ENCODE measurements at regions not wholly inside any gene's neighbourhood (a gene's known extent, or its start where the extent isn't known, plus 50 kb on each side); places are given as distances from the start of the nearest gene placed in this dataset.

DNA sequence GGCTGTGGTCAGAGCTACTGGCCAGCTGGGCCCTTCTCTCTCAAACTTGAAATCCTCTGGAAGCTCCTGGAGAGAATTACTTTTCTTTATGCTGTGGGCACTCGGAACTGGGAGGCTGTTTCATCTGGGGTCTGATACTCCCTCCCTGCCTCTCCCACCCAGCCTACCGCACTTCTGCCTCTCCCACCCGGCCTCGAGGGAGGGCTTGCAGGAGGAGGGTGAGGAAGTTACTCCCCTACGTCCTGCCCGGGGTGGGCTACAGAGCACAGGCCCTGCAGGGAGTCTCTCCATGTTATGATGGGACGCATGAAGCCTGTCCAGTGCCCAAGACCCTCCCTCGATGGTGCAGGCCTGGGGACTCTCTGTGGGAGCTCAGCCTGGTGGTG is 584.6 kb upstream of the MKI67 start:
- Mint-ChIP-seq H3K4me3 (no peak overlapping the region), H3K27me3 (peaks cover 10% of the 10 kb centered on the region), H3K4me1 (no peaks in the 10 kb centered on the region), H3K9me3 (no peaks in the 10 kb centered on the region), H3K27ac (no peak overlapping the region), H3K36me3 (ENCODE audit: low read depth) (no peaks in the 10 kb centered on the region)
- intact Hi-C loops (cut with micrococcal nuclease): no loop called here
- DNase-seq: no peak
- ChIA-PET POLR2A (no interaction called here), CTCF (no interaction called here)
- TF ChIP-seq CTCF (IDR thresholded peaks at IDR 0.05): no peak
- ATAC-seq (ENCODE audit: low read depth): no peak

DNA sequence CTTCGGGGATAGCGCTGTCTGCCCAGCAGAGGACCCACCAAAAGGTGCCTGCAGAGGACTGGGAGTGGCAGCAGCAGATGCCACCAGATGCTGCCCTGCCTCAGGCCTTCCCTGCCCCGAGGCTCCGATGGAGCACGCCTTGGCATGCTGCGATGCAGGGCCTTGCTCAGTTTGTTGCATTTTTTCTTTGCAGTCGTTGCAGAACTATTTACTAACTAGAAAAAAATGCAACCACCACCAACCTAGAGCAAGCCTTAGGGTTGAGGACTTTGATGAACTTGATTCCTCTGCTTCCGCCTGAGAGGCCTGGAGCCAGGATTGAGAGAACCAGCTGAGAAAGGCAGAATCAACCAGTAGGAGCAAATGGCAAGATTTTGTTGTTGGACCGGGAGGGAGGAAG is 585.6 kb upstream of the MKI67 start:
- DNase-seq (no peak), ATAC-seq (ENCODE audit: low read depth) (no peak)
- ChIA-PET POLR2A (no interaction called here), CTCF (no interaction called here)
- no peak overlapping the region for H3K27ac Mint-ChIP-seq
- H3K36me3 Mint-ChIP-seq (ENCODE audit: low read depth): no peaks in the 10 kb centered on the region
- no peaks in the 10 kb centered on the region for H3K9me3 Mint-ChIP-seq
- H3K27me3 Mint-ChIP-seq: peaks cover 10% of the 10 kb centered on the region
- H3K4me1 Mint-ChIP-seq: no peaks in the 10 kb centered on the region
- intact Hi-C loops (cut with micrococcal nuclease): no loop called here
- no peak for TF ChIP-seq CTCF (IDR thresholded peaks at IDR 0.05)
- no peak overlapping the region for H3K4me3 Mint-ChIP-seq

DNA sequence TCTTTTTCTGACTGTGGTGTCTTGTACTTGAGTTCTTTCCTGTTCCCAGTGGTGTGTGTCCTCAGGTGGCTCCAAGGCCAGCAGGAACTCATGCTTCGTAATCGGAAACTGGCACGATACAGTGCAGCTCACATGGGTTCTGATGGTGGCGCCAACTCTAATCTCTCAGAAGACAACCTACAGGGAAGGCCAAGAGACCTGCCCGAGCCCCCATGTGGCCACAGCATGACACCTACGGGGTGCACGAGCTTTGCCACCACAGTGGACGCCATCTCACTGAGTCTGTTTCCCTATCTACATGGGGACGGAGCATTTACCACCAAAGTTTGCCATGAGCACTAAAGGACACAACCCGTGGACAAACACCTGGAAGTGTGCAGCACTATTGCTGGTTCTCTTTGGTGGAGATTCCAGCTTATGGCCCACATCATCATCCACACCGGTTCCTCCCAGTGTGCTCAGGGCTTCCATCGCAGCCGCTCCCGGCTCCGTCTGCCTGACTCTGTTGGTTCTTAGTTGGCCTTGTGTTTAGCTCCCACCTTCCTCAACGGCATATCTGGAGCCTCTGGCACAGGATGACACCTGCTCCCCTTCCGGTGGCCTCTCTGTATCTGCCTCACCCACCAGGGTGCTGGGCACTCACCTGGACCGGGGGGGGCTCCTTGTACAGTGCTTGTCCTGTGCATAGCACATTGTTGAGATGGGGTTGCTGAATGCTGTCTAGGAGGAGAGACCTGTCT is 586.6 kb upstream of the MKI67 start:
- CTCF ChIA-PET: no interaction called here
- H3K27me3 Mint-ChIP-seq: peaks cover 10% of the 10 kb centered on the region
- H3K4me1 Mint-ChIP-seq: no peaks in the 10 kb centered on the region
- ATAC-seq (ENCODE audit: low read depth) (no peak), DNase-seq (no peak)
- TF ChIP-seq CTCF (IDR thresholded peaks at IDR 0.05): no peak
- H3K36me3 Mint-ChIP-seq (ENCODE audit: low read depth): no peaks in the 10 kb centered on the region
- intact Hi-C loops (cut with micrococcal nuclease): no loop called here
- H3K27ac Mint-ChIP-seq: no peak overlapping the region
- no peak overlapping the region for H3K4me3 Mint-ChIP-seq
- POLR2A ChIA-PET: no interaction called here
- no peaks in the 10 kb centered on the region for H3K9me3 Mint-ChIP-seq

- Mint-ChIP-seq H3K27ac (no peak overlapping the region), H3K27me3 (peaks cover 10% of the 10 kb centered on the region), H3K36me3 (ENCODE audit: low read depth) (no peaks in the 10 kb centered on the region), H3K4me3 (no peak overlapping the region), H3K4me1 (no peaks in the 10 kb centered on the region), H3K9me3 (no peaks in the 10 kb centered on the region)
- ChIA-PET POLR2A (no interaction called here), CTCF (no interaction called here)
- ATAC-seq (ENCODE audit: low read depth): no peak
- no peak for DNase-seq
- no peak for TF ChIP-seq CTCF (IDR thresholded peaks at IDR 0.05)
- intact Hi-C loops (cut with micrococcal nuclease): no loop called here
Measured at GRCh38 chr10:128713471-128713870, 587.2 kb upstream of the MKI67 start.

- intact Hi-C loops (cut with micrococcal nuclease): no loop called here
- ATAC-seq (ENCODE audit: low read depth) (no peak), DNase-seq (no peak)
- Mint-ChIP-seq H3K4me3 (no peak overlapping the region), H3K36me3 (ENCODE audit: low read depth) (no peaks in the 10 kb centered on the region), H3K27me3 (peaks cover 10% of the 10 kb centered on the region), H3K4me1 (no peaks in the 10 kb centered on the region), H3K27ac (no peak overlapping the region), H3K9me3 (no peaks in the 10 kb centered on the region)
- CTCF ChIA-PET: no interaction called here
- TF ChIP-seq CTCF (IDR thresholded peaks at IDR 0.05): no peak
- POLR2A ChIA-PET: no interaction called here
Measured at GRCh38 chr10:128713874-128714570, 587.8 kb upstream of the MKI67 start.
